IPS DF 6.9 (cell line): ENCODE measurements at regions not wholly inside any gene's neighbourhood (a gene's known extent, or its start where the extent isn't known, plus 50 kb on each side); places are given as distances from the start of the nearest gene placed in this dataset.

Experiments
- DNase-seq: peaks from one replicate; pipeline ENCODE4 v3.0.0-alpha.2; 2013; ENCODE audit warnings: low read depth, low spot score
- H3K27ac ChIP-seq: one replicate; pipeline ENCODE4 v1.5.1; 2013; ENCODE audit warnings: low read length, control low read depth
- H3K27me3 ChIP-seq: 2 replicates; pipeline ENCODE4 v1.6.1; 2013; ENCODE audit warnings: mild to moderate bottlenecking, low read length; ENCODE audit not compliant: control insufficient read depth, insufficient read depth
- H3K36me3 ChIP-seq: 2 replicates; pipeline ENCODE4 v1.6.1; 2013; ENCODE audit warnings: low read length; ENCODE audit not compliant: control insufficient read depth, insufficient read depth
- H3K4me1 ChIP-seq: 2 replicates; pipeline ENCODE4 v1.6.1; 2013; ENCODE audit warnings: low read length; ENCODE audit not compliant: control insufficient read depth, insufficient read depth
- H3K4me3 ChIP-seq: 2 replicates; pipeline ENCODE4 v1.5.1; 2013; ENCODE audit warnings: mild to moderate bottlenecking, low read length
- H3K9me3 ChIP-seq: 2 replicates; pipeline ENCODE4 v1.6.1; 2013; ENCODE audit warnings: low read length, inconsistent platforms; ENCODE audit not compliant: control insufficient read depth, insufficient read depth
- WGBS: extraction: QIAGEN DNeasy Blood & Tissue Kit; methylation state at CpG from one replicate; pipeline ENCODE4 v1.1.7; 2013; ENCODE audit warnings: mixed read lengths, missing lambda C conversion rate; ENCODE audit not compliant: insufficient read length, insufficient coverage; 5-methylcytosine and 5-hydroxymethylcytosine counted together

DNA sequence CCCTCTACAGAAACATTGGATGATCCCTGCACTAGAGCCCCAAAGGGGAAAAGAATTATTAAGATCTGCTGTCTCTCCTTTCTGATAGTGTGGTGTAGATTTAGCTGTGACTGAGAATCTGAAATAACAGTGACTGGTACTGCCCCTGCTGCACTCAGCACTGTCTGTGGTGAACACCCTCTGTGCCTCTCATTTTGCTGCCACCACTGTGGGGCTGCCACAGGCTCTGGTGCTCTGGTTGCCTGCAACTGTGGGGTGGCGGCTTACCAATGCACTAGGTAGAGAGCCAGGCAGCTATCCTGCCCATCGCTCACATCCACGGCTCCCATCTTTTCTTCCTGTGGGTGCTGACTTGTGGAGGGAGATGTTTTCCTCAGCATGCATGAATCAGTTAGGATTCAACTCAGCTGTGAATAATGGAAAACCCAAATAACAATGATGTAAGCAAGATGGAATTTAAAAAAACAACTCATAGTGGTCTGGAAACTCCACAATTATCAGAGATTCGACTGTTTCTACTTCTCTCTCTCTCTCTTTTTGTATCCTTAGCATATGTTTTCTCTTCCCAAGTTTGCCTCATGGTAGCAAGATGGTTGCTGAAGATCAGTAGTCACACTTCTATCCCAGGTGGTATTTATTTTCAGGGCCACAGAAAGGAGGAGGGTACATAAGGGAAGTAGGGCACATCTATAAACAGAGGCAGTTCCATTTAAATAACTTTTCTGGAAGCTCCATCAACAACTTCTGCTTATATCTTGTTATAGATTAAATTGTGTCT lies 99.8 kb upstream of the DAP start:
- Histone ChIP-seq H3K27me3 (no peaks in the 10 kb centered on the region), H3K4me3 (no peak overlapping the region), H3K4me1 (peaks cover 2% of the 10 kb centered on the region), H3K36me3 (no peaks in the 10 kb centered on the region), H3K9me3 (no peaks in the 10 kb centered on the region), H3K27ac (no peak overlapping the region)
- WGBS, result no CpG with 5 or more reads among the region's 4 CpGs
- DNase-seq, result no peak

DNA sequence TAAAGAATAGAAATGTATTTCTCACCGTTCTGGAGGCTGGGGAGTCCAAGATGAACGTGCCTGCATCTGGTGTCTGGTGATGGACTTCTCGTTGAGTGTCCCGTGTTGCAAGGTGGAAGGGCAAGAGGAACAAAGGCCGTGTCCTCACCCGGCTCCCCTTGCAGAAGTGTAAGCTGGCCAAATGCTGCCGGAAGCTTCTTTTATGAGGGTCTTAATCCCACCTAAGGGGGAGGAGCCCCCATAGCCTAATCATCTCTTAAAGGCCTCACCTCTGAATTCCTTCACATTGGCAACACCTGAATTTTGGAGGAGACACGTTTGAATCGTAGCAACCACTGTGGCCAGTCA lies 99.1 kb upstream of the DAP start:
- Histone ChIP-seq H3K27ac (no peak overlapping the region), H3K4me1 (peaks cover 2% of the 10 kb centered on the region), H3K4me3 (no peak overlapping the region), H3K36me3 (no peaks in the 10 kb centered on the region), H3K27me3 (no peaks in the 10 kb centered on the region), H3K9me3 (no peaks in the 10 kb centered on the region)
- no CpG with 5 or more reads among the region's 9 CpGs for WGBS
- DNase-seq, result no peak

DNA sequence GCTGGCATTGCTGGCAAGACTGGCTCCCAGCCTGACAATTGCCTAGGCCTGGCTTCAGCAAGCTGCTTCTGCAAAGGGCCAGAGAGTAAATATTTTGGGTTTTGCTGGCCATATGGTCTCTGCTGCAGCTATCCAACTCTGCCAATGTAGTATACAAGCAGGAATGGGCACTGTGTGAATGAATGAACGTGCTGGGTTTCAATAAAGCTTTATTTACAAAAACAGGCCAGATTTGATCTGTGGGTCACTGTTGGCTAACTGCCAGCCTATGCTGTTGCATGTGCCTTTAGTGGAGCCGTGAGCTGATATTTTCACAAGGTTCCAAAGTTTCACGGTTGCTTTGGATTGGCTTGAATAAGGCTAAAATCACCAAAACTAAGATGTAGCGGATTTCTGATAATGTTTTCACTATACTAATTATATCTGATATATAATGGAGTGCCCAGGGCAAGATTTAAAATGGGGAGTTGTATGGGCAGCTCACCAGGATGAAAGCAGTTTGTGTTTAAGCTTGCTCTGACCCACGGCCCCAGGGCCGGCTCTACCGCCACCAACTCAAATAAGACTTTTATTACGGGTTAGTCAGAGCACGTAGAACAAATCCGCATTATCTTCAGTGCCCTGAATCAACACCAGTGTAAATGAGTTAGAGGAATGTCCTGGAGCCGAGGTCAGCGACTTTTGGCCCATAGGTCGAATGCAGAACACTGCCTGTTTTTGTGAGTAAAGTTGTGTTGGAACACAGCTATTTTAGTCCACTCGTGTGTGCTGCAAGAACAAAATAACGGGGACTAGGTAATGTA lies 98.6 kb upstream of the DAP start:
- no peak for DNase-seq
- Histone ChIP-seq H3K9me3 (no peaks in the 10 kb centered on the region), H3K27ac (no peak overlapping the region), H3K4me1 (peaks cover 2% of the 10 kb centered on the region), H3K27me3 (no peaks in the 10 kb centered on the region), H3K36me3 (no peaks in the 10 kb centered on the region), H3K4me3 (no peak overlapping the region)
- no CpG with 5 or more reads among the region's 15 CpGs for WGBS

DNA sequence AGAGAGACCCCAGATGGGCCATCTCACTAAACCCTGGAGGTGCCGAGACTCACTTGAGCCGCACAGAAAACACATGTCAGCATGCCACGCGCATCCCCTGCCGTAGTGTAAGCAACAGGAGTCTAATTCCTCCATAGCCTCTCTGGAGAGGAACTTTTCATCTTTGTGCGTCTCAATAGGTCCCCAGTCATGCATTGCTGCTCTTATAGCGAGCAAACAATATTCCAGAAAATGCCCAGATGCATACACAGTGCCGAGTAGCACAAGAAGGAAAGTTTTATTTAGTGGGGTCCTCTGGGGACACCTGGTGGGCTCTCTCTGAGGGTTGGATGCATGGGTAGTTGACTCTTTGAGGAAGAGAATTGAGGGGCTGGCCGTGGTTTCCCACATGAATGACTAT lies 97.9 kb upstream of the DAP start:
- no CpG with 5 or more reads among the region's 9 CpGs for WGBS
- Histone ChIP-seq H3K36me3 (no peaks in the 10 kb centered on the region), H3K27me3 (no peaks in the 10 kb centered on the region), H3K9me3 (no peaks in the 10 kb centered on the region), H3K4me3 (no peak overlapping the region), H3K27ac (no peak overlapping the region), H3K4me1 (peaks cover 2% of the 10 kb centered on the region)
- DNase-seq, result no peak

DNA sequence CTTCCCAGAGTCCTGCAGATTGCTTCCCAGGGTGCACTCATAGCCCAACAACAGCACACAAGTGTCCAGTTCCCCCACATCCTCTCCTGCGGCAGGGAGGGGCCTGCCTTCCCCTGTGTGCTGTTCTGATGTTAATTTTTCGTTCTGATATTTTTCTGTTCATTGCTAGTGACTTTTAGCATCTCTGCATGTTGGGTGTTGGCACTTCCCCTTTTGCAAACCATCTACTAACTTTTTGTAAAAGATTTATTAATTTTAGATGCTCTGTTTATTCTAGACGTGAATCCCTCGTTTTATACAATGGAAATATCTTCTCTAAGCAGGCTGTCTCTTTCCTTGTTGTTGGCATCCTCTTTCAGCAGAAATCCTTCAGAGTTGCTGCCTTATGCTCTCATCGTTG lies 97.3 kb upstream of the DAP start:
- no peaks in the 10 kb centered on the region for H3K36me3 ChIP-seq
- WGBS, result no CpG with 5 or more reads among the region's 5 CpGs
- DNase-seq, result no peak
- H3K9me3 ChIP-seq, result no peaks in the 10 kb centered on the region
- H3K27ac ChIP-seq, result no peak overlapping the region
- H3K27me3 ChIP-seq, result no peaks in the 10 kb centered on the region
- peaks cover 2% of the 10 kb centered on the region for H3K4me1 ChIP-seq
- no peak overlapping the region for H3K4me3 ChIP-seq

DNA sequence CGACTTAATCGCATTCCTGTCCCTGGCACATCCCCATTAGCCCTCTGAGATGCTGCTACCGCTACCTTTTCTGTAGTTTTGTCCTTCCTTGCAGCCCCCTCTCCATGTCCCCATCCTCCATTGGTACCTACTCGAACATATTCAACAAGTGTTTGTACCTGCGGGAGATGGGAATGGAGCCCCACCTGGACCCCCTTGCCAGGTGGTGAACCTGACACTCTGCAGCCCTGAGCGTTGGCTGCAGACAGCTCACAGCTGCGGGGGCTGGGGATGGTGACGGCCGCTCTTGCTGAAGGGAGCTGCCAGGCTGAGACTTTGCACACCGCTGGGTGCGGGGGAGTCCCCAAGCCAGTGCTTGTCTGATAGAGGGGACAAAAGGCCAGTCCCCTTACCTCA lies 96.3 kb upstream of the DAP start:
- Histone ChIP-seq H3K27me3 (no peaks in the 10 kb centered on the region), H3K27ac (no peak overlapping the region), H3K9me3 (no peaks in the 10 kb centered on the region), H3K36me3 (no peaks in the 10 kb centered on the region), H3K4me3 (no peak overlapping the region), H3K4me1 (peaks cover 2% of the 10 kb centered on the region)
- no peak for DNase-seq
- WGBS, result no CpG with 5 or more reads among the region's 11 CpGs

DNA sequence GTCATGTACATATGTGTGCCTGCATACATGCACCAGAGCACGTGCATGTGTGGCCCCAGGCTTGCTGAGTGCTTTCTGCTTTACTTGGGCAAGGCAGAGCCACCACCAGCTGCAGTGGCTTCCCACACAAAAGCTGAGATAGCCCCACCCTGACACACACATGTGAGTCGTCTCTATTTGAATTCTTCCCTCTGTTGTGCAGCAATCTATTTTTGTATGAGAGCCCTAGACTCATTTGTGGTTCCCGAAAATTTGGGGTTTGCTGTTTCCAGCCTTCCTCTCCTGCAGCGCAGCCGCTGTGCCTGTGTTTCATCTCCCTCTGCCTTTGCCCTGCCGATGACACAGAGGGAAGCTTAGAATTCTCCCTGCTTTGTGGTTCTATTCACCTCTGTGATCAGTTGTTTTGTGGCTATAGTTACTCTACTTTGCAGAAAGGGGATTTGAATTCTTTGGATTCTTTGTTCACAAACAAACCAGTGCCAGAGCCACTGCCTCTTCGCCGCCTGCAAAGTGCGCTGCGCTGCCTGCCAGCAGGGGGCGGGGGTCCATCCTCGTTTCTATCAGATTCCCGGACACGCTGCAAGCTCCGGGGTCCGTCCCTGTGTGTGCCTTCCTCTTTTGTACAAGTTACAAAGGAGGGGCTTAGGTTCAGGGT lies 95.8 kb upstream of the DAP start:
- Histone ChIP-seq H3K4me3 (no peak overlapping the region), H3K36me3 (no peaks in the 10 kb centered on the region), H3K27me3 (no peaks in the 10 kb centered on the region), H3K4me1 (peaks cover 2% of the 10 kb centered on the region), H3K9me3 (no peaks in the 10 kb centered on the region), H3K27ac (no peak overlapping the region)
- no CpG with 5 or more reads among the region's 16 CpGs for whole genome bisulfite sequencing
- DNase-seq, result peak; percentile 55

DNA sequence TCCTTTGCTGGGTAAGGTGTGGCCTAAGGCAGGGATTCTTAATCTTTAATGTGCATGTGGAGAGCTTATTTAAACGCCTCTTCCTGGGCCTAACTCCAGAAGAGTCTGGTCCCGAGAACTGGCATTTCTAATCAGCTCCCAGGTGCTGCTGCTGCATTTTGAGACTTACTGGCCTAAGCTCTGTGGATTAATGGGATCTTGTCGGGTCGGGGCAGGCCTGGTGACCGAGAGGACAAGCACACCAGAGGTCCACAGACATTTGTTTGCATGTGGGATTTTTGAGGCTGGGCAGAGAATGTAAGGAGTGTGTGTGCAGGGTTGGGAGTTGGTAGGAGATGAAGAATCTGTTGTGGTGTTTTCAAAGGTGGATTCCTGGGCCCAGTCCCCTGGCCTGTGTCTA lies 95.0 kb upstream of the DAP start:
- Histone ChIP-seq H3K4me1 (peaks cover 2% of the 10 kb centered on the region), H3K27ac (no peak overlapping the region), H3K36me3 (no peaks in the 10 kb centered on the region), H3K9me3 (no peaks in the 10 kb centered on the region), H3K4me3 (no peak overlapping the region), H3K27me3 (no peaks in the 10 kb centered on the region)
- no peak for DNase-seq
- WGBS, result no CpG with 5 or more reads among the region's 5 CpGs

DNA sequence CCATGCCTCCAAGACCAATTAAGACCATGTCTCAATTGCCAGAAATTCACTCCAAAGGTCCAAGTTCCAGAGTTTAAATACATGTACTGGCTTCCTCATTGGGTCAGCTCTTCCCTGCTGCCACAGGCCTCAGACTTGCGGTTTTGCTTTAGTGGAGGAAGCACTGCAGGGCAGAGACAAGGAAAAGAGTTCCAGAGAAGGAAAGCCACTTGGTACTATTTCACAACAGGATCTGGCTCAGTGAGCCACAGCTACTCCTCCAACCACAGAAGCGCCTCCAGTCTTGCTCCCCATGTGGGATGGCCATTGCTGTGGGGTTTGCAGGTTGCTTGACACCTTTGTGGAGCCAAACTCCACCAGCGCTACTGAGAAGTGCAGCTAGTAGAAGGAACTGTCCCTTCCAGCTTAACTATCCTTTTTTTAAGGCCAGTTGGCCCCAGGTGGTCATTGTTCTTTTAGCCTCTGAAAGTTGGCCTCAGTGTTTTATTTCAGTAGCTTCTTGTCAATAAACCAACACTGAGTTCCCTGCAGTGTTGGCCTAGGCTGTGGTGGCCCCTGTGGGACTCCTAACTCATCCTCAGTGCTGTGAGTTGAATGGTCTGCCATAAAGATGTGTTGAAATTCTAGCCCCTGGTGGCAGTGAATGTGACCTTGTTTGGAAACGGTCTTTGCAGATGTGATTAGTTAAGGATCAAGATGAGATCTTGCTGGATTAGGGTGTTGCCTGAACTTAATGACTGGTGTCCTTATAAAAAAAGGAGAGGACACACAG lies 93.7 kb upstream of the DAP start:
- Histone ChIP-seq H3K36me3 (no peaks in the 10 kb centered on the region), H3K27ac (no peak overlapping the region), H3K9me3 (no peaks in the 10 kb centered on the region), H3K4me3 (no peak overlapping the region), H3K27me3 (no peaks in the 10 kb centered on the region), H3K4me1 (peaks cover 2% of the 10 kb centered on the region)
- no CpG with 5 or more reads among the region's 4 CpGs for WGBS
- no peak for DNase-seq

DNA sequence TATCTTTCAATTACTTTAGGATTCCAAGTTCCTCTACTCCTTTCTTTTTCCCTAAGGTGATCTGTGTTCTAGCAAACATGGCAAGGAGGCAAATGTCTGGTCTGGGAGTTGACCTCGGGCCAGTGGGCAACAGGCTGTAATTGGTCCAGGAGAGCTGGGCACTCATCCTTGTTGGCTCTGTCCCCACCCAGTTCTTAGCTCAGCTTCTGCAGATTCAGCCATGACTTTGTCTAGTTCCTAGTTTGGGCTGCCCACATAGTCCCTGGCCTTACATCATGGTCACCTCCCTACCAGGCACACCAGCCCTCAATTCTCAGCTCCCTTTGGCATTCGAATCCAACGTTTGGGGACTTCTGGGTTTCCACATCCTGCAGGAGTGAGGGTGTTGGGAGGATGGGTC lies 92.1 kb upstream of the DAP start:
- Histone ChIP-seq H3K4me1 (peaks cover 2% of the 10 kb centered on the region), H3K27ac (no peak overlapping the region), H3K9me3 (no peaks in the 10 kb centered on the region), H3K36me3 (no peaks in the 10 kb centered on the region), H3K27me3 (no peaks in the 10 kb centered on the region), H3K4me3 (no peak overlapping the region)
- no CpG with 5 or more reads among the region's 3 CpGs for WGBS
- DNase-seq, result no peak
